Parathyroid adenoma (tissue), 2 donors: ENCODE measurements at regions not wholly inside any gene's neighbourhood (a gene's known extent, or its start where the extent isn't known, plus 50 kb on each side); places are given as distances from the start of the nearest gene placed in this dataset.

Experiments
- H2AFZ ChIP-seq: fragments of 300-600 bp; sonication (generic); one replicate; pipeline ENCODE4 v1.7.0; 2017; ENCODE audit warnings: antibody characterized with exemption, mild to moderate bottlenecking
- H3K27ac ChIP-seq: fragments of 300-600 bp; sonication (generic); one replicate; pipeline ENCODE4 v1.7.0; 2017
- H3K27me3 ChIP-seq: fragments of 300-600 bp; sonication (generic); one replicate; pipeline ENCODE4 v1.7.0; 2017; ENCODE audit warnings: low read length; ENCODE audit not compliant: control insufficient read depth, insufficient read depth
- H3K36me3 ChIP-seq: fragments of 300-600 bp; sonication (generic); one replicate; pipeline ENCODE4 v1.7.0; 2017; ENCODE audit warnings: low read length; ENCODE audit not compliant: control insufficient read depth, insufficient read depth
- H3K4me1 ChIP-seq: fragments of 300-600 bp; sonication (generic); one replicate; pipeline ENCODE4 v1.7.0; 2017; ENCODE audit warnings: control low read depth
- H3K4me2 ChIP-seq: fragments of 300-600 bp; sonication (generic); one replicate; pipeline ENCODE4 v1.7.0; 2017; ENCODE audit warnings: low read length
- H3K4me3 ChIP-seq: fragments of 300-600 bp; sonication (generic); one replicate; pipeline ENCODE4 v1.7.0; 2017; ENCODE audit warnings: low read depth, low read length
- H3K79me2 ChIP-seq: fragments of 300-600 bp; sonication (generic); one replicate; pipeline ENCODE4 v1.7.0; 2017; ENCODE audit warnings: control low read depth
- H3K9ac ChIP-seq: fragments of 300-600 bp; sonication (generic); one replicate; pipeline ENCODE4 v1.7.0; 2017; ENCODE audit warnings: mild to moderate bottlenecking
- H3K9me3 ChIP-seq: fragments of 300-600 bp; sonication (generic); one replicate; pipeline ENCODE4 v1.7.0; 2017; ENCODE audit warnings: low read length; ENCODE audit not compliant: control insufficient read depth
- CTCF ChIP-seq: fragments of 300-600 bp; sonication (generic); IDR thresholded peaks from one replicate; pipeline ENCODE4 v1.7.0; 2017; ENCODE audit warnings: antibody characterized with exemption, mild to moderate bottlenecking
- donor health status: primary hyperparathyroidism.

DNA sequence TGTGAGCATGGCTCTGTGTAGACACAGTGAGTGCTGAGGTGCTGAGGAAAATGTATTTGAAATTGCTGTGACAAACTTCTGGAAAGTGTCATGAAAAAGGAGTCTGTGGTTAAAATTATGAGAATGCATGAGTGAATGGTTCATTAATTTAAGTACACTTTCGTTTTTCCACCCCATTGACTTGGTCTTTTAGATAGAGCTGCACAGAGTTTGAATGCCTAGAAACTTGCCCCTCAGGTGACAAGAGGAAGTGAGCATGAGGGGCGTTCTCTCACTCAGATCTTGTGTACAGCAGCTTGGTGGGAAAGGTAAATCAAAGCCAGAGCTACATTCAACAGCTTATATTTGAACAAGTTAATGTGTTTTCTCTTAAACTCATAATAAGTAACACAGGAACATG is 296.8 kb downstream of the WDR72 start:
- no peak for TF ChIP-seq CTCF
- Histone ChIP-seq H3K27ac (no peak overlapping the region), H3K27me3 (no peaks in the 10 kb centered on the region), H3K9ac (no peak overlapping the region), H3K4me1 (no peaks in the 10 kb centered on the region), H3K36me3 (no peaks in the 10 kb centered on the region), H3K9me3 (no peaks in the 10 kb centered on the region), H3K4me2 (no peak overlapping the region), H3K4me3 (no peak overlapping the region), H2AFZ (no peak overlapping the region), H3K79me2 (no peaks in the 10 kb centered on the region)

DNA sequence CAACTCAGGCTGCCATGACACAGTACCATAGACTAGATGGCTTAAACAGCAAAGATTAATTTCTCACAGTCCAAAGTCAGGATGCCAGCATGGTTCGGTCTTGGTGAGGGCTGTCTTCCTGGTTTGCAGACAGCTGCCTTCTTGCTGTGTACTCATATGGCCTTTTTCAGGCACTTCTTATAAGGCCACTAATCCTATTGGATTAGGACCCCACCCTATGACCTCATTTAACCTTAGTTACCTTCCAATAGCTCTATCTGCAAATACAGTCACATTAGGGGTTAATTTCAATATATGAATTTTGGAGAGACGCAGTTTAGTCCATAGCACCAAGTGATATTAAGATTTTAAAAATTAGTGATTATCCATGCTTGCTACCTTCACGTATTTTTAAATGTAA is 297.8 kb downstream of the WDR72 start:
- no peak for TF ChIP-seq CTCF
- Histone ChIP-seq H3K4me2 (no peak overlapping the region), H3K9me3 (no peaks in the 10 kb centered on the region), H3K4me3 (no peak overlapping the region), H3K79me2 (no peaks in the 10 kb centered on the region), H3K27me3 (no peaks in the 10 kb centered on the region), H2AFZ (no peak overlapping the region), H3K9ac (no peak overlapping the region), H3K4me1 (no peaks in the 10 kb centered on the region), H3K36me3 (no peaks in the 10 kb centered on the region), H3K27ac (no peak overlapping the region)

DNA sequence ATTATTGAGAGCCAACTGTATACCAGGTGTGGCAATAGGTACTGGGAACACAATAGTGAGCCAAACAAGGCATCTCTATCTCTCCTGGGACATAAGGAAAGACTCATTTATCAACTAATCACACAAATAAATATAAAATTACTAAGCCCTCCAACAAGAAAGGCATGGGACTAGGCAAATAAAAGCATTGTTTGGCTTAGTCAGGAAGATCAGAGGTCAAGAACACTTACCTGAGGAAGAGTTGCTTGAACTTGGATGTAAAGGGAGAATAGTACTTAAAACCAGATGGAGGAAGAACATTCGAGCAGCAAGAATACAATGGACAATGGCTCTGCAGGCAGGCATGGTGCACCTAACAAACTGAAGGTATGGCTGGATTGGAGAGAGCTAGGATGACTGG is 300.7 kb downstream of the WDR72 start:
- Histone ChIP-seq H3K4me1 (no peaks in the 10 kb centered on the region), H3K27ac (no peak overlapping the region), H3K4me2 (no peak overlapping the region), H3K9me3 (no peaks in the 10 kb centered on the region), H2AFZ (no peak overlapping the region), H3K9ac (no peak overlapping the region), H3K27me3 (no peaks in the 10 kb centered on the region), H3K79me2 (no peaks in the 10 kb centered on the region), H3K36me3 (no peaks in the 10 kb centered on the region), H3K4me3 (no peak overlapping the region)
- TF ChIP-seq CTCF = no peak

GRCh38 chr15:53457479-53457878 is 302.0 kb downstream of the WDR72 start:
- Histone ChIP-seq H3K9me3 (no peaks in the 10 kb centered on the region), H3K4me1 (no peaks in the 10 kb centered on the region), H2AFZ (no peak overlapping the region), H3K4me3 (no peak overlapping the region), H3K27me3 (no peaks in the 10 kb centered on the region), H3K4me2 (no peak overlapping the region), H3K27ac (no peak overlapping the region), H3K9ac (no peak overlapping the region), H3K79me2 (no peaks in the 10 kb centered on the region), H3K36me3 (no peaks in the 10 kb centered on the region)
- TF ChIP-seq CTCF = no peak

GRCh38 chr15:53454843-53455721 is 304.4 kb downstream of the WDR72 start:
- no peak for TF ChIP-seq CTCF
- Histone ChIP-seq H3K79me2 (no peaks in the 10 kb centered on the region), H3K4me3 (no peak overlapping the region), H3K4me1 (no peaks in the 10 kb centered on the region), H3K4me2 (no peak overlapping the region), H3K9me3 (no peaks in the 10 kb centered on the region), H3K27me3 (no peaks in the 10 kb centered on the region), H3K36me3 (no peaks in the 10 kb centered on the region), H3K27ac (no peak overlapping the region), H2AFZ (no peak overlapping the region), H3K9ac (no peak overlapping the region)
